H9 (cell line): ENCODE measurements at regions not wholly inside any gene's neighbourhood (a gene's known extent, or its start where the extent isn't known, plus 50 kb on each side); places are given as distances from the start of the nearest gene placed in this dataset.

Experiments
- DNase-seq: peaks from one replicate; pipeline ENCODE4 v3.0.0-alpha.2; 2017
- H2AFZ ChIP-seq: one replicate; pipeline ENCODE4 v1.6.1; 2013; ENCODE audit warnings: mild to moderate bottlenecking, low read length, control low read depth, moderate library complexity
- H2AK5ac ChIP-seq: 2 replicates; pipeline ENCODE4 v1.6.1; 2013; ENCODE audit warnings: low read length, control low read depth, mixed read lengths; ENCODE audit not compliant: insufficient read length
- H2BK120ac ChIP-seq: one replicate; pipeline ENCODE4 v1.6.1; 2013; ENCODE audit warnings: low read depth, mild to moderate bottlenecking, low read length, control low read depth, inconsistent platforms; ENCODE audit not compliant: poor library complexity, severe bottlenecking
- H2BK12ac ChIP-seq: 2 replicates; pipeline ENCODE4 v1.6.1; 2013; ENCODE audit warnings: low read length, control low read depth, mixed read lengths, low read depth; ENCODE audit not compliant: insufficient read length
- H2BK15ac ChIP-seq: 2 replicates; pipeline ENCODE4 v1.6.1; 2013; ENCODE audit warnings: low read depth, low read length, control low read depth
- H2BK20ac ChIP-seq: one replicate; pipeline ENCODE4 v1.6.1; 2013; ENCODE audit warnings: low read depth, mild to moderate bottlenecking, low read length, control low read depth, inconsistent platforms; ENCODE audit not compliant: poor library complexity, severe bottlenecking
- H2BK5ac ChIP-seq: 2 replicates; pipeline ENCODE4 v1.6.1; 2013; ENCODE audit warnings: low read length, control low read depth, mixed read lengths; ENCODE audit not compliant: insufficient read length
- H3K14ac ChIP-seq: 2 replicates; pipeline ENCODE4 v1.6.1; 2013; ENCODE audit warnings: low read length, control low read depth; ENCODE audit not compliant: insufficient read depth
- H3K18ac ChIP-seq: 2 replicates; pipeline ENCODE4 v1.6.1; 2013; ENCODE audit warnings: low read depth, mild to moderate bottlenecking, mixed read lengths, low read length, control low read depth; ENCODE audit not compliant: insufficient read length
- H3K23ac ChIP-seq: 2 replicates; pipeline ENCODE4 v1.6.1; 2013; ENCODE audit warnings: low read length, control low read depth, mixed read lengths, low read depth; ENCODE audit not compliant: insufficient read length
- H3K23me2 ChIP-seq: 2 replicates; pipeline ENCODE4 v1.6.1; 2013; ENCODE audit warnings: low read depth, mild to moderate bottlenecking, mixed read lengths, low read length, control low read depth; ENCODE audit not compliant: insufficient read length, poor library complexity, severe bottlenecking
- H3K27ac ChIP-seq: 2 replicates; pipeline ENCODE4 v1.5.1; 2013; ENCODE audit warnings: low read length, control low read depth, mixed read lengths, low read depth; ENCODE audit not compliant: insufficient read length
- H3K27me3 ChIP-seq: 2 replicates; pipeline ENCODE4 v1.6.1; 2013; ENCODE audit warnings: low read length, control low read depth, inconsistent platforms; ENCODE audit not compliant: insufficient read depth
- H3K4ac ChIP-seq: 2 replicates; pipeline ENCODE4 v1.6.1; 2013; ENCODE audit warnings: low read depth, mild to moderate bottlenecking, control low read depth, inconsistent platforms, low read length, moderate library complexity
- H3K4me1 ChIP-seq: 2 replicates; pipeline ENCODE4 v1.6.1; 2013; ENCODE audit warnings: low read length, control low read depth, inconsistent platforms; ENCODE audit not compliant: insufficient read depth
- H3K4me2 ChIP-seq: 2 replicates; pipeline ENCODE4 v1.6.1; 2013; ENCODE audit warnings: low read length, control low read depth, mixed read lengths; ENCODE audit not compliant: insufficient read length, insufficient read depth
- H3K56ac ChIP-seq: 2 replicates; pipeline ENCODE4 v1.6.1; 2013; ENCODE audit warnings: low read depth, mild to moderate bottlenecking, mixed read lengths, low read length, control low read depth; ENCODE audit not compliant: insufficient read length
- H3K79me1 ChIP-seq: 2 replicates; pipeline ENCODE4 v1.6.1; 2013; ENCODE audit warnings: low read depth, mild to moderate bottlenecking, moderate library complexity, low read length, control low read depth, inconsistent platforms; ENCODE audit not compliant: insufficient read depth, poor library complexity, severe bottlenecking
- H3K79me2 ChIP-seq: 2 replicates; pipeline ENCODE4 v1.6.1; 2013; ENCODE audit warnings: low read length, control low read depth, inconsistent platforms; ENCODE audit not compliant: insufficient read depth
- H3K9ac ChIP-seq: 2 replicates; pipeline ENCODE4 v1.6.1; 2013; ENCODE audit warnings: low read length, control low read depth, mixed read lengths; ENCODE audit not compliant: insufficient read length; ENCODE audit errors: extremely low read depth
- H3K9me3 ChIP-seq: one replicate; pipeline ENCODE4 v1.6.1; 2013; ENCODE audit warnings: low read depth, low read length, inconsistent platforms; ENCODE audit not compliant: control insufficient read depth
- H3T11ph ChIP-seq: one replicate; pipeline ENCODE4 v1.6.1; 2013; ENCODE audit warnings: mild to moderate bottlenecking, low read length, control low read depth, inconsistent platforms
- H4K20me1 ChIP-seq: one replicate; pipeline ENCODE4 v1.6.1; 2013; ENCODE audit not compliant: control insufficient read depth, insufficient read length, insufficient read depth
- H4K5ac ChIP-seq: 2 replicates; pipeline ENCODE4 v1.6.1; 2013; ENCODE audit warnings: low read depth, mild to moderate bottlenecking, mixed read lengths, low read length, control low read depth; ENCODE audit not compliant: insufficient read length
- H4K8ac ChIP-seq: replicated peaks from 2 replicates; pipeline ENCODE4 v1.6.1; 2013; ENCODE audit warnings: low read length, control low read depth, mixed read lengths, low read depth; ENCODE audit not compliant: insufficient read length
- H4K91ac ChIP-seq: 2 replicates; pipeline ENCODE4 v1.6.1; 2013; ENCODE audit warnings: low read depth, mild to moderate bottlenecking, moderate library complexity, mixed read lengths, low read length, control low read depth; ENCODE audit not compliant: insufficient read length
- H3K27ac Mint-ChIP-seq, 3 experiments: 2 replicates in 2 of 3; 3 replicates in 1 of 3; pipeline ENCODE4 v1.8.0; 2020 to 2021; ENCODE audit warnings: mixed read lengths in 3 of 3, mild to moderate bottlenecking in 1 of 3, moderate library complexity in 1 of 3
- H3K27me3 Mint-ChIP-seq: 2 replicates; pipeline ENCODE4 v1.8.0; 2021; ENCODE audit warnings: low read depth, mild to moderate bottlenecking, moderate library complexity, mixed read lengths
- H3K36me3 Mint-ChIP-seq, 3 experiments: 2 replicates in 2 of 3; 3 replicates in 1 of 3; pipeline ENCODE4 v1.8.0; 2020 to 2021; ENCODE audit warnings: low read depth in 3 of 3, mixed read lengths in 3 of 3; ENCODE audit not compliant: insufficient read depth in 1 of 3
- H3K4me1 Mint-ChIP-seq, 2 experiments: 2 replicates each; pipeline ENCODE4 v1.8.0; 2020; ENCODE audit warnings: mixed read lengths in 2 of 2
- H3K4me3 Mint-ChIP-seq, 2 experiments: 2 replicates in 1 of 2; 3 replicates in 1 of 2; pipeline ENCODE4 v1.8.0; 2020 to 2021; ENCODE audit warnings: mild to moderate bottlenecking in 2 of 2, mixed read lengths in 2 of 2, moderate library complexity in 1 of 2
- H3K9me3 Mint-ChIP-seq, 2 experiments: 2 replicates in 1 of 2; 3 replicates in 1 of 2; pipeline ENCODE4 v1.8.0; 2020; ENCODE audit warnings: mild to moderate bottlenecking in 2 of 2, mixed read lengths in 2 of 2, moderate library complexity in 1 of 2
- CTCF ChIP-seq: fragments of 200-600 bp; sonication (generic); conservative IDR thresholded peaks from 3 replicates; pipeline ENCODE4 v1.8.0; 2021; ENCODE audit warnings: antibody characterized with exemption, mild to moderate bottlenecking
- WGBS: extraction: QIAGEN DNeasy Blood & Tissue Kit; methylation state at CpG from one replicate; pipeline ENCODE4 v1.1.7; 2013; ENCODE audit warnings: missing lambda C conversion rate, low lambda C conversion rate, mixed read lengths; ENCODE audit not compliant: insufficient read length; ENCODE audit errors: extremely low coverage; 5-methylcytosine and 5-hydroxymethylcytosine counted together

GRCh38 chr7:52825611-52826010 lies 209.8 kb upstream of the POM121L12 start:
- Histone ChIP-seq H3K79me2 (no peaks in the 10 kb centered on the region), H2BK15ac (no peak overlapping the region), H2BK5ac (no peak overlapping the region), H3K4ac (no peak overlapping the region), H4K20me1 (no peaks in the 10 kb centered on the region), H3K23ac (no peak overlapping the region), H3K79me1 (no peaks in the 10 kb centered on the region), H3K9me3 (peaks cover 15% of the 10 kb centered on the region), H3K4me1 (no peaks in the 10 kb centered on the region), H3K14ac (no peak overlapping the region), H2AFZ (no peak overlapping the region), H2BK12ac (no peak overlapping the region), H4K5ac (no peak overlapping the region), H2BK120ac (no peak overlapping the region), H2BK20ac (no peak overlapping the region), H3K23me2 (no peaks in the 10 kb centered on the region), H3K27me3 (no peaks in the 10 kb centered on the region), H4K91ac (no peak overlapping the region), H3K18ac (no peak overlapping the region), H4K8ac (no peak overlapping the region), H3T11ph (no peak overlapping the region), H2AK5ac (no peak overlapping the region), H3K4me2 (no peak overlapping the region), H3K9ac (no peak overlapping the region), H3K56ac (no peak overlapping the region), H3K27ac (no peak overlapping the region)
- WGBS, result no CpG with 5 or more reads among the region's 3 CpGs
- Mint-ChIP-seq H3K4me3 (no peak overlapping the region), H3K4me1 (no peaks in the 10 kb centered on the region), H3K27me3 (no peaks in the 10 kb centered on the region), H3K36me3 (peaks cover 16 to 28% (median 25%) of the 10 kb centered on the region in 3 experiments), H3K27ac (no peak overlapping the region), H3K9me3 (peaks cover 30 to 45% of the 10 kb centered on the region in 2 experiments)
- no peak for DNase-seq
- no peak for TF ChIP-seq CTCF
